GM19372 (cell line): ENCODE measurements at regions not wholly inside any gene's neighbourhood (a gene's known extent, or its start where the extent isn't known, plus 50 kb on each side); places are given as distances from the start of the nearest gene placed in this dataset.
"Not testable (repeated sequence)": the region's sequence is repeated elsewhere in the genome, so short reads cannot be mapped to it uniquely, and the experiment has no call there.

ENCODE experiments used
- ATAC-seq: cut with Tn5 transposase; IDR thresholded peaks from one replicate; pipeline ENCODE4 v1.9.1; 2021; ENCODE audit warnings: mild to moderate bottlenecking, low read depth, moderate library complexity; ENCODE audit not compliant: unreplicated experiment

DNA sequence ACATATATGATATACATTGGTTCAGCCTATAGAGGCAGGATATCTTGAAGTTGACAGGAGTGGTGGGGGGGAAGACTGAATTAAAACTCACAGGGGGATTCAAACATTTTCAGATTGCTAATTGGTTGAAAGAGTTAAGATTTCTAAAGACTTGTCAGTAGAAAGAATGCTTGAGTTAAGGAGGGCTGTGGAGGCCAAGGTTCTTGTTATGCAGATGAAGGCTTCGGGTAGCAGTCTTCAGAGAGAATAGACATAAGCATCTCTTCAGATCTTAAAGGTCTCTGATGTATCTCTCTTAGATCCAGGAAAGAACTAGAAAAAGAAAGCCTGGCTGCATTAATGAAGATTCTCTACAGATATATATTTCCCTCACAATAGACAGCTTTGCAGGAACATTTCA lies 209.8 kb upstream of the SEMA3D start:
- no peak for ATAC-seq

DNA sequence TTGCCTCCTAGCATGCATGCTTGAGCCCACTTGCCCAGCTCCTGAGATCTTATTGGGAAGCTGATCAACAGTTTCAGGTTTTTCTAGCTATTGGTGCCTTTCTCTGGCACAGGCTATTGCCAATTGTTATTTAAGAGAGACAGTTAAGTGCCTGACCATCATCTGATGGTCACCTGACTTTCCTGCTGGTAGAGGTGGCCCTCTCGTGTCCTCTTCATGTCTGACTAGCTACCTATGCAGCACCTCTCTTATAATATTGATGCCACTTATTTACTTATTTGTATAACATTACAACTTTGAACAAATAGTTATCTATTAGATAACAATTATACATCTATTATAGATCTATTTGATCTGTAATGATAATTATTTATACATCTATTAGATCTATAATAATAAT lies 205.9 kb upstream of the SEMA3D start:
- ATAC-seq, result no peak

DNA sequence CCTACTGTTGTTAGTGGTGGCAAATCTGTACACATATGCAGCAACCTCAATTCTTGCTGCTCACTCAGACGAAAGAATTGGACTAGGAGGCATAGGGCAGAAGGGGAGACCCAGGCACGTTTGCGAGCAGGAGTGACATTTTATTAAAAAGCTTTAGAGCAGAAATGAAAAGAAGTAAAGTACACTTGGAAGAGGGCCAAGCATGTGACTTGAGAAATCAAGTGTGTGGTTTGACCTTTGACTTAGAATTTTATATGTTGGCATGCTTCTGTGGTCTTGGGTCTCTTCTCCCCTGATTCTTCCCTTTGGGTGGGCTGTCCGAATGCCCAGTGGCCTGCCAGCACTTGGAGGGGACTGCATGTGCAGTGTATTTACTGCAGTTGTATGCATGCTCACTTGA lies 205.5 kb upstream of the SEMA3D start:
- no peak for ATAC-seq

DNA sequence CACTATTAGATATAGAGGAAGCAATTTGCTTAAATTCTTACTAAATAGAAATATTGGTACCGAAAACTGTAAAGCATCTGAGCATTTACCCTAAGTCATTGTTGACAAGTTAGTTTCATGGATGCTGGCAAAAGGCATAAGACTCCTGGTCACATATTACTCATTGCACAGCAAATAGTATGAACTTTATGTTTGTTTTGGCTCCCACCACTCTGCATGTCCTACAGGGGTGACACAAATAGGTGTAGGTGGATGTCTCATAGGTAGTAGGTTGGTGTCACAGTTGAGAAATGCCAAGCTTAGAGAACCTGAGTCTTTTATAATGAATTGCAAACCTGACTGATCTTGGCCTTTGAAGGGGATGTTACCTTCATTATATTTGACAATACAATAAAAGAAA lies 199.6 kb upstream of the SEMA3D start:
- no peak for ATAC-seq

DNA sequence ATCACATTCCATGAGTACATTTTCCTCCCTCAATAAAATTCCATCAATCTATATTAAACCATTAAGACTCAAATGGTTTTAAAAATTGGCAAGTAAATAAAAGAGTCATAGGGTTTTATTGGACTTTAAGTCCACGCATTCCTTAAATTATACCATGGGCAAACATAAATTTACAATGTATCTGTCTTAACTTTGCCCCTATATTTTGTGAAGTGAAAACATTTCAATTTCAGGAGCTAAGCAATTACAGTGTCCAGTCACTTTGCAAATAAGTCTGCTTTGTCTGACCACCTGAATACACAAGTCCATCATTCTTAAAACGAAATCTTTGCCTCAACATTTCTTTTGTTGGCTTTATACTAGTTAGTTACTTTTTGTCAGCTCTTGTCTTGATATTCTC lies 197.5 kb upstream of the SEMA3D start:
- no peak for ATAC-seq

DNA sequence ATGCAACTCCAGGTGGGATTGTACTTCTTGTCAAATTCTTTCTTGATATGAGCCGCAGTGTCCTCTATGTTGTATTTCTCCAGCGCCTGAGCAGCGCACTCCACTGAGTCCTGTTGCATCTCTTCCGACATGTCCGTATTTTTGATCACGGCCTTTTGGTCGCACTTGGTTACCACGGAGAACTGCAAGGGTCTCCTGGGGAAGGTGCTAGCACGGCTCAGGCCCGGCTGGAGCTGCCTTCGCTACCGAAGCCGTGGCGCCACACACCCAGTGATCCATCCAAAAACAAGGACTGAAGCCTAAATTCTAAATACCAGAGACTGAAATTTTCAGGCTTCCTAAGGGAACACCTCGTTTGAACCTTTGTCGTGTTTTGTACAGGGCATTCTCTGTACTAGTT lies 194.4 kb upstream of the SEMA3D start:
- ATAC-seq, result no peak

DNA sequence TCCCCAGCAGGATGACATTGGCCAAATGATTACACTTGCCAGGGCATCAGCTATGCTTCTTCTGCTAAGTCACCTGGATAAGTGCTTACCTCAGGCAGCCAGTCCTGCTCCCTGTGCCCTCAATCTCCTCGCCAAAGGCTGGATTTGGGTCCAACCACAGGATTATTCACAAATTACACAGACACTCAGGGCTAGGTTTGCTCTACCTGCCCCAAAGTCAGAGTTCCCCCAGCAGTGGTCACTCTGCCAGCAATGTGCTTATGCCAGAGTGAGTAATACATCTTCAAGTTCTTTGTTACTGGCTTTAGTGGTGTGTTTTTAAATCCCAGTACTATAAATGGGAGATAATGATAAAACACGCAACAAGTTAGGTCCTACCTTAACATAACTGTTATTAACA lies 189.7 kb upstream of the SEMA3D start:
- ATAC-seq, result no peak

DNA sequence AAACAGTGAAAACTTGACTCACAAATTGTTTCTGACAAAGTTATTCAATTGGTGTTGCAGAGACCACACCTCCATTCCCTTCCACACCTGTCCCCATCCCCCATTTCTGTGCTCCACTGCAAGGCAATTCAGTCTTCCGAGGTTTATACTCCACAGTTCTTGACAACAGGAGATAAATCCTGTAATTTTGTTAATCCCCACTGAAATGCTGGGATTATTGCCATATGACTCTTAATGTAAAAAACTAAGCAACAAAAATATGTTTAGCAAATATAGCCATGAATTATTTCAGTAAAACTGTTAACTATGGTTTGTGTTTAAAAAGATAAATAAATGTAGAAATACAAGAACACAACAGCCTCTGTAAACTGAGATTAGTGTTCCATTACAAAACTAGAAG lies 170.1 kb upstream of the SEMA3D start:
- ATAC-seq, result no peak

DNA sequence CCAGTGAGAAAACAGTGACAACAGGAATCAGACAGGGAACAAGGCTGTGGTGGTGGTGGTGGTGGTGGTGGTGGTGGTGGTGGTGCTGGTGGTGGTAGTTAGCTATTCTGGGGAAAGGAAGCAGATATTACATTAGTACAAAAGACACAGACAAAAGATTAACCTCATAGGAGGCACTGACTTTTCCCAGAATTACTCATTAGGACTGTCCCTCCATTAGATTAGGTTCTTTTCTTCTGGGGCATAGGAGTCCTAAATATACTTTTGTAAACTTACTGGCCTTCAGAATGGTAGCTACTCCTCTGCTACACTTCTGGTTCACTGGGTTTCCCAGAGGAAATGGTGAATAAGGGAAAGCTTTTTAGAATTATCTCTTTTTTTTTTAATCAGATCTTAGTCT lies 156.6 kb upstream of the SEMA3D start:
- ATAC-seq, result no peak

DNA sequence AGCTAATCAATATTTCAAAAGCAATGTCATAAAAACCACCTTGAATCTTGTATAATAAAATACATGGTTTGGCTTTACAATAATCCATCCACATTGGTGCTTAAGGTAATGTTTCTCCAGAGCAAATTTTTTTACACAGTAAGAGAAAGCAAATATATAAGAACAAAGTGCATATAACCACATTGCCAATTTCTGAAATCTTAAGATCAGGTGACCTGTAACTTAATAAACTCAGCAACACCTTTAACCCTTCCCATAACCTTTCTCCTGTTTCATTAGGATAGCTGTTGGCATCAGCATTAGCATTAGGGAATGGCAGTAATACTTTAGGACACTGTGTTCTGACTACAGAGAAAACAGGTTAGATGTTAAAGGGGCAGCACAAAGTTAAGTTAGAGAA lies 155.9 kb upstream of the SEMA3D start:
- no peak for ATAC-seq

DNA sequence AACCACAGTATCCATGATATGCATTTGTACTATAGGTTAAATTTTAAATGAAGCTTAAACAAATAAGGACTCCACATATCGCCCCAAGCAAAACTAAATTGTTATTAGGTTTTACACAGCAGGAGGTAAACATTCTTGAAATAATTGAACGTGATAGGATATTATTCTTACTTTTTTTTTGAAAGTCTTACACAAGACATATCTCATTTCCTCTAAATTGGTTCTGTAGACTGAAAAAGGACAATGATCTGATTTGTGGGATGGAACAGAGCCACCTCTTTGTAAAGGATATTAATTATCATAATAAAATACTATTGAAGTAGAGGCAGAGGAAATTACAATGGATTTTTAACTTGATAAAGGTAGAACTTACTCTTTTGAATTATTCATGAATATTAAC lies 155.1 kb upstream of the SEMA3D start:
- no peak for ATAC-seq

DNA sequence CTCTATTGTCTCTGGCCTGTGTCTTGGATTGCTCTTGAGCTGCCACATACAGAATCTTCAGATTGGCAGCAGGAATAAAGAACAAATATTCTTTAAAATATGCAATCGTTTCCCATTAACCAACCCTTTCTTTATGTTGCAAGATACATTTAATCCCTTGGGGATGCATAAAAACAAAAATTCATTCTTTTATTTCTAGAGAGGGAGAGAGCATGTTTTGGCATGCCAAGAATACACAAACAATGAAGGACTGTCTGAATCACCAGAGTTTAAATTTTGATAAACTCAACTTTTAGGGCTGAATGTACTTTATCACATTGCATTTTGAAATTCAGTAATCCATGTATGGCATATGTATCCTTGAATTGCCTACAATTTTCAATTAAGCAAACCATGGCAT lies 154.3 kb upstream of the SEMA3D start:
- no peak for ATAC-seq

DNA sequence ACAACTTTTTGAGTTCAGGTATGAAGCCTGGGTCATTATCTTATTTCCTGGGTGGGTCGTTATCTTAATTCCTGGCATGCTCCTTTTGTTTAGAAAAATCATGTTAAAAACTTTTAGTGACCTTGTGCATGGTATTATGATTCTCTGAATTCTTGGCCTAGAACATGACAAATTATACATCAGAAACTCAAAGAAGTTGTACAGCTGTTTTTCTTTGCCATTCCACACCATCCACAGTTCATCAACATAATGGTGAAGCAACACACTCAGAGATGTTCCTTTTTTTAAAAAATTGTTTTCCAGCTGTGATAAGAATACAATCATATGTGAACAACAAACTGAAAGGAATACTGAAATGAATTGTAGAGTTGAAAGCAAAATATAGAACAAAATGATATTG lies 149.2 kb upstream of the SEMA3D start:
- ATAC-seq, result no peak

DNA sequence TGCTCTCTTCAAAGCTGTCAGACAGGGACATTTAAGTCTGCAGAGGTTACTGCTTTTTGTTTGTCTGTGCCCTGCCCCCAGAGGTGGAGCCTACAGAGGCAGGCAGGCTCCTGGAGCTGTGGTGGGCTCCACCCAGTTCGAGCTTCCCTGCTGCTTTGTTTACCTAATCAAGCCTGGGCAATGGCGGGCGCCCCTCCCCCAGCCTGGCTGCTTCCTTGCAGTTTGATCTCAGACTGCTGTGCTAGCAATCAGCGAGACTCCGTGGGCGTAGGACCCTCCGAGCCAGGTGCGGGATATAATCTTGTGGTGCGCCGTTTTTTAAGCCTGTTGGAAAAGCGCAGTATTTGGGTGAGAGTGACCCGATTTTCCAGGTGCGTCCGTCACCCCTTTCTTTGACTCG lies 148.3 kb upstream of the SEMA3D start:
- not testable (repeated sequence) for ATAC-seq

DNA sequence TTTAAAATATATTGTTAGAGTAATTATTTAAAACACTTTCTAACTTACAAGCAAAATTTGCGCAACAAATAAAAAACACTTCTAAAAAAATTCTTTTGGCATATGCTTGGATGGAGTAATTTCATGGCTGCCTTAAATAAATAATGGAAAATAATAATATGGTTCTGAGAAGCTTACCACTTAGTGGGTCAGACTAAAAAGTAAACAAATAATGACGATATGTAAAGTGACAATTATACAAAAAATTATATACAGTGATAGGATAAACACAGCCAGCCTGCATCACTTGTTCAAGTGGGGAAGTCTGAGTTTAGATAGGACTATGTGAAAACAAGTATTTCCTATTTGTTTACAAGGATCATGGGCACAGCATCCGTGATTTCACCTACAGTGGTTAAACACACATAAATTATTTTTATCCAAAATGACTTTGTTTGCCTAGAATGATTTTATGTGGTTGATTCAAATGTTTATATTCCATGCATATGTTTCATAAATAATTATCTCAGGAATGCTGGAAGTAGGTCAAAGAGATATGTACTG lies 141.7 kb upstream of the SEMA3D start:
- ATAC-seq, result no peak

DNA sequence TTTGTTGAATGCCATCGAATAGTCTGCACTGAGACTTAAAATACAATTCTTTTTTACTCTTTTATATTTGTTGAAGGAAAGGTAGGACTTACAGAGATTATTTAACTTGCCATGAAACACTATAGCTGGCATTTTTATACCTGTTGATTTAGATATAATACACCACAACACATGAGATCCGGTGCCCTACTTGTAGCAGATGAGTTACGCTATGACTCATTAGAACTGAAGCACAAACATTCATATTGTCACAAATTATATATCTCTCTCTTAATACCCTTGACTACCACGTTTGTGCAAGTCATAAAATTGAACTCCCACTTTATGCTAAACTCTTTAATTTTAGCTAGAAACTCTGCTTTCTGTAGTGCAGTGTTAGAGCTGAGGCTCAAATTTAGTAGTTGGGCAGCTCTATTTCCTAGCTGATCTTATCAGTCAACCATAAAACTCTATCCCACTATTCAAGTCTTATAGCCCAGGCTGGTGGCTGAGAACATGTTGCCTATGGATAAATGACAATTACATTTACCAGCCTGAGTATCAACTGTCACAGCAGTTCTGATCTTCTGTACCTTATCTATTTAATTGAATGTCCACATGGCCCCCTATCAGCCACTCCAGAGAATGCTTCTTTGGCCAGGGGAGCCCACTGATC lies 137.4 kb upstream of the SEMA3D start:
- ATAC-seq, result no peak

DNA sequence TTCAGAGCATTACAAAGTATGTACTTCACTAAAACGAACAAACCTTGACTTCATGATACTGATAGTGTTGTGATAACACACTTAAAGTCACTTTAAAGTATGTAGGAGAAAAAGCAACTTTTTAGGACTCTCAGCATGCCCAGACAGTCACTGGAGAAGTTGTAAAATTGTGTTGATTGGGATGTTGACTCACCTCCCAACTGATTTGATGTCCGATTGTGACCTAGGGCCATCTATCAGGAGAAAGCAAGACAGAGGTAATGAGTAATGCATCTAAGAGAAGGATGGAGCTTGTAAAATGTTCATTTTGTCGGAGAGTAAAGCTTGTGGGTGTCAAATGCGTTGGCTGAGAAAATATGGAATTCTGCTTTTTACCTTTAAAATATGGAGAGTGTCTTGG lies 135.4 kb upstream of the SEMA3D start:
- ATAC-seq, result no peak

DNA sequence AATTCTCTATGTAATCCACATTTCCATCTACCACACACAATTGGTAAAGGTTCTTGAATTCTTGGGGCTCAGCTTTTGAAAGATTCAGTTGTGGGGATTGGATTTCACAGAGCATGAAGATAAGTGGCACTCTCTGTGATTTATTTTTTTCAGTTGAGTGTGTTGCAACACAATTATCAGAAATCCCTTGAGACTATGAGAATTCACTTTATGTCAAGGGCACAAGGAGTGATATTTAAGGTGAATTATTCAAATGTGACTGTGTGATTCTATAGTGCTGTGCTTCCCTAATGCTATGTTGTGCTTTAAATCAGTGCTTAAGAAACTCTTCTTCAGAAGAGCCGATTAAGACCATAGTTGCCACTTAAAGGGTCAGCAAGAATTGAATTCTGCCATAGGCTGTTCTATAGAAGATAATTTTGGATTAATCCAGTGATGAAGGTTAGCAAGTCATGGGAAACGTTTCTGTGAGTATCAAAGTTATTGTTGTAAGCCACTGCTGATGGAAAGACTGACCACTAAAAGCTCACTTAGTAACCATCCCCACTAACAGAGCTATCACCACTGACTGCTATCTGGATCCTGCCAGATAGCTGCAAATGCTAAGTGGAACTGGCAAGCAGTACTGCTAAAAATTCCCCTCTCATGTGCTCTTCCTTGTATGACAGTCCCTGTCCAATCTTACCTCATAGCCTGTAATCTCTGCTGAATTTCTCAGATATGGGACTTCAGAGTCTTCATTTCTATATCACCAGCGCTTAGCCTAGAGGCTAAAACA lies 134.0 kb upstream of the SEMA3D start:
- ATAC-seq, result no peak

DNA sequence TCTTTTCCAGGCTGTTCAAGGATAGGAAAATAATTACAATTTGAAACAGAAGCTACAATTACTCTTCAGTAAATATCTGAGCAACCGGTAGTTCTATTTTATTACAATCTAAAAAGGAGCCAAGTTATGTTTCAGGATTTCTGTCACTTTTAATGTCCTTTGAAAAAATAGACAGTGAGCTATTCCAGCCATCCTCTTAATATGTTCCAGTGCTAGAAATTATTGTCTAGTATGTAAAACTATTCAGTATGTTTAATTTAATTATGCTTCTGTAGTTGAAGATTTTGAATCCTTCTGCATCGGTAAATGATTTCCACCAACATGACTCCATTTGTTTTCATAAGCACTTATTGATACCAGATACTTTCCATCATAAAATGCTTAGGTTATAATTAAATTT lies 129.6 kb upstream of the SEMA3D start:
- no peak for ATAC-seq

DNA sequence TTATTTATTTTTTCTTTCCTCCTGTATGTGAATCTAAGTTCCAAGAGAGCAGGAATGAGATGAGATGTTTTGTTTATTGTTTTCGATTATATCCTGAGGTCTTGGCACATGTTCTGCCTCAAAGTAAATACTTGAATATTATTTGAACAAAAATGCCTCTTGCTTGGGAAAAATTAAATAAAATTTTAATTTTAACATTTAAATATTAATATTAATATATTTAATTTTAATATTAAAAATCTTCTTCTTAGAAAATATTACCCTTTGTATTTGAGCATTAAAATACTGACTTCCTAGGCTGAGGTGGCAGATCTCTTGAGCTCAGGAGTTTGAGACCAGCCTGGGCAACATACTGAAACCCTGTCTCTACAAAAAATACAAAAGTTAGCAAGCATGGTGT lies 123.4 kb upstream of the SEMA3D start:
- no peak for ATAC-seq

DNA sequence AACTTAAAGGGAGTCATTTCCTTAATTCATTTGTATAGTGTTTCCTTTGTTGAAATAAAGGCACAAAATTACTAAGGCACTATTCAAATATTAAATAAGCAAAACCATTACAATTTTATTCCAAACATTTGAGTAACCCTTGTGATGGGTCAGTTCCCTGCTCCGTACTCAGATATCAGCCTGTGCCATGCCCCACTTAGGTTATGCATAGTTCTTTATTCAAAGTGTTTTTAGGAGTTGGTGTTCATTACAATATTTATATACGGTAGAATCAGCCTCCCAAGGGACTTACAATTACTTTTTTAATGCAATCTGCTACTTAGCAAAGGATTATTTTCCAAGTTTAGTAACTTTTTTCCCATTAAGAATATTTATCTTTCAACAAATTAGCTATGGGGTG lies 119.3 kb upstream of the SEMA3D start:
- ATAC-seq, result no peak

DNA sequence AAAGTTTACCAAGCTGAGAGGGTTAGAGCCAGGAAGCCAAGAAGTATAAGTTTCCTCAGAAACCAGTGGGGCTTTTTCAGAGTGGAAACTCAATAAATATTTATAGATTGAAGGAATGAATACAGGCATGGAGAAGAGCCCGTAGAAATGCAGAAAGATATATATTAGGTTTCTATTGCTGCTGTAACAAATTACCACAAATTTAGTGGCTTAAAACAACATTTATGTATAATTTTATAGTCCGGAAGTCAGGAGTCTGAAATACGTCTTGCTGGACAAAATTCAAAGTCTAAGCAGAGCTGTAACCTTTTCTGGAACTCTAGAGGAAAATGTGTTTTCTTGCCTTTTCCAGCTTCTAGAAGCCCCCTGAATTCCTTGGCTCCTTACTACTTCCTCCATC lies 107.3 kb upstream of the SEMA3D start:
- no peak for ATAC-seq
